CD14-positive monocyte (primary cell): ENCODE measurements at regions not wholly inside any gene's neighbourhood (a gene's known extent, or its start where the extent isn't known, plus 50 kb on each side); places are given as distances from the start of the nearest gene placed in this dataset.
"Not testable (repeated sequence)": the region's sequence is repeated elsewhere in the genome, so short reads cannot be mapped to it uniquely, and the experiment has no call there.

Source experiments
- DNase-seq, 3 donors: peaks; one replicate each; pipeline ENCODE4 v3.0.0-alpha.2; 2011 to 2022
- H2AFZ ChIP-seq: 2 replicates; pipeline ENCODE4 v1.6.0; 2012; ENCODE audit warnings: mild to moderate bottlenecking, low read depth, low read length, inconsistent platforms; ENCODE audit not compliant: insufficient read depth, poor library complexity, severe bottlenecking
- H3K27ac ChIP-seq, 2 donors: 1 replicate in 1 of 2; 2 replicates in 1 of 2; pipeline ENCODE4 v1.5.1; 2012 to 2013; ENCODE audit warnings: low read length in 2 of 2, control low read depth in 1 of 2, inconsistent platforms in 1 of 2, low read depth in 1 of 2, mild to moderate bottlenecking in 1 of 2
- H3K27me3 ChIP-seq, 2 donors: one replicate each; pipeline versions ENCODE4 v1.6.0 to v1.6.1; 2011 to 2013; ENCODE audit warnings: low read length in 2 of 2; ENCODE audit not compliant: control insufficient read depth in 2 of 2, insufficient read depth in 2 of 2
- H3K36me3 ChIP-seq, 2 donors: replicated peaks in 1 of 2; 1 replicate in 1 of 2; 2 replicates in 1 of 2; pipeline versions ENCODE4 v1.5.1 to v1.6.1; 2012 to 2013; ENCODE audit warnings: low read length in 2 of 2, control low read depth in 1 of 2, inconsistent platforms in 1 of 2, mild to moderate bottlenecking in 1 of 2; ENCODE audit not compliant: insufficient read depth in 2 of 2, control insufficient read depth in 1 of 2
- H3K4me1 ChIP-seq, 2 donors: 1 replicate in 1 of 2; 2 replicates in 1 of 2; pipeline versions ENCODE4 v1.5.1 to v1.6.1; 2012 to 2013; ENCODE audit warnings: low read length in 2 of 2, control low read depth in 1 of 2, inconsistent platforms in 1 of 2, mild to moderate bottlenecking in 1 of 2, moderate library complexity in 1 of 2; ENCODE audit not compliant: insufficient read depth in 2 of 2, control insufficient read depth in 1 of 2
- H3K4me2 ChIP-seq: replicated peaks from 2 replicates; pipeline ENCODE3; 2012; ENCODE audit warnings: low read length, moderate library complexity, mild to moderate bottlenecking; ENCODE audit not compliant: poor library complexity, severe bottlenecking; ENCODE audit errors: extremely low read depth
- H3K4me3 ChIP-seq, 3 experiments: fragments of 200-600 bp in 1 of 3; sonication (generic) in 1 of 3; replicated peaks in 1 of 3; 1 replicate in 2 of 3; 2 replicates in 1 of 3; pipeline ENCODE4 v1.5.1; 2011 to 2013; ENCODE audit warnings: low read length in 3 of 3, mild to moderate bottlenecking in 3 of 3, control low read depth in 2 of 3, low read depth in 2 of 3, inconsistent platforms in 1 of 3, moderate library complexity in 1 of 3
- H3K79me2 ChIP-seq: 2 replicates; pipeline ENCODE4 v1.6.0; 2012; ENCODE audit warnings: mild to moderate bottlenecking, control low read depth, inconsistent platforms, low read length, moderate library complexity; ENCODE audit not compliant: insufficient read depth
- H3K9ac ChIP-seq: 2 replicates; pipeline ENCODE4 v1.6.0; 2017; ENCODE audit warnings: low read length, mild to moderate bottlenecking; ENCODE audit not compliant: insufficient read depth, poor library complexity, severe bottlenecking
- H3K9me3 ChIP-seq, 2 donors: replicated peaks in 1 of 2; 1 replicate in 1 of 2; 2 replicates in 1 of 2; pipeline versions ENCODE4 v1.5.1 to v1.6.1; 2012 to 2013; ENCODE audit warnings: low read length in 2 of 2, control low read depth in 1 of 2; ENCODE audit not compliant: control insufficient read depth in 1 of 2, insufficient read depth in 1 of 2
- H4K20me1 ChIP-seq: 2 replicates; pipeline ENCODE4 v1.6.0; 2012; ENCODE audit warnings: mild to moderate bottlenecking, low read length, control low read depth, moderate library complexity; ENCODE audit not compliant: insufficient read depth
- H3K27ac Mint-ChIP-seq, 7 donors: one replicate each; pipeline ENCODE4 v1.8.0; 2020; ENCODE audit warnings: mild to moderate bottlenecking in 7 of 7, mixed read lengths in 7 of 7, moderate library complexity in 6 of 7, inconsistent platforms in 2 of 7
- H3K27me3 Mint-ChIP-seq, 3 donors: one replicate each; pipeline ENCODE4 v1.8.0; 2021 to 2022; ENCODE audit warnings: low read depth in 3 of 3, mild to moderate bottlenecking in 3 of 3, mixed read lengths in 3 of 3, moderate library complexity in 3 of 3, inconsistent platforms in 1 of 3
- H3K36me3 Mint-ChIP-seq, 2 donors: one replicate each; pipeline ENCODE4 v1.8.0; 2020; ENCODE audit warnings: mixed read lengths in 2 of 2, inconsistent platforms in 1 of 2, mild to moderate bottlenecking in 1 of 2
- H3K4me1 Mint-ChIP-seq: one replicate; pipeline ENCODE4 v1.8.0; 2020; ENCODE audit warnings: mild to moderate bottlenecking, mixed read lengths
- H3K4me3 Mint-ChIP-seq, 2 donors: one replicate each; pipeline ENCODE4 v1.8.0; 2020; ENCODE audit warnings: mild to moderate bottlenecking in 2 of 2, mixed read lengths in 2 of 2, moderate library complexity in 1 of 2
- H3K9me3 Mint-ChIP-seq, 7 donors: one replicate each; pipeline ENCODE4 v1.8.0; 2020 to 2022; ENCODE audit warnings: mixed read lengths in 7 of 7, mild to moderate bottlenecking in 6 of 7, moderate library complexity in 6 of 7, inconsistent platforms in 2 of 7
- WGBS: methylation state at CpG from one replicate; pipeline ENCODE4 v1.1.5; 2013; ENCODE audit warnings: missing lambda C conversion rate; ENCODE audit not compliant: insufficient coverage; 5-methylcytosine and 5-hydroxymethylcytosine counted together
- intact Hi-C, 2 donors: fragments of 100-400 bp; cut with micrococcal nuclease; formaldehyde crosslinking; loops; one replicate each; pipeline versions ENCODE4 v1.15.0 to v1.15.1; 2023
- TF ChIP-seq, protein P1 (sequence below): fragments of 200-600 bp; IDR thresholded peaks from one replicate; pipeline ENCODE4 v1.8.0; 2022; ENCODE audit warnings: antibody characterized with exemption, mild to moderate bottlenecking

DNA sequence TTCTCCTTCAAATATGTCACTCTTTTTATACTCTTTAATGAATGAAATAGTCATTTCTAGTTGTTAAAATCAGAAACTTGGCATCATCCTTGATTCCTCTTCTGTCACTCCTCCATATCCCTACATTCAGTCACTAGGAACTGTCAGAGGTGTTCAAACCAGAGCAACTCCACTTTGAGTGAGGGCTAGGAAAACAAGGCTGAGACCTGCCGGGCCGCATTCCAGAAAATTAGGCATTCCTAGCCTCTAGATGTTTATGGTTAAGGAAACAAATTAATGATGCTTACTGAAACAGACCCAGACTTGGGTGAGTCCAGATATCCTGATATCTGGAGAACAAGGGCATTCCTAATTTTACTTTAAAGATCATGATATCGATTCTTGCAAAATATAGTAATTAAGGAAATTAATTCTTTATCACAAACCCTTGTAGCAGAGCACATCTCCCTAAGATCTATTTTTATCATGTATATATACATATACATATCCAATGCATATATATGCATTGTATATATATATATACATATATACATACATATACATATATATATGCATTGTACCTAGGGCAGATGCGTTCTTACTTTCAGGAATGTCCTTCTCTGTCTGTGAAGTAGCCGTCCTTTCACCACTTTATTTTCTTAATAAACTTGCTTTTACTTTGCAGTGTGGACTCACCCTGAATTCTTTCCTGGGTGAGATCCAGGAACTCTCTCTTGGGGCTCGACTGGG, 98.4 kb upstream of the GC start:
- Histone ChIP-seq H3K4me3 (no peak overlapping the region), H3K27ac (no peak overlapping the region), H3K27me3 (no peaks in the 10 kb centered on the region), H4K20me1 (no peaks in the 10 kb centered on the region), H3K9ac (no peak overlapping the region), H3K36me3 (no peaks in the 10 kb centered on the region), H2AFZ (no peak overlapping the region), H3K4me2 (no peak overlapping the region), H3K9me3 (peaks cover 0 to 3% of the 10 kb centered on the region in 2 donors), H3K4me1 (no peaks in the 10 kb centered on the region), H3K79me2 (no peaks in the 10 kb centered on the region)
- no peak overlapping the region for H3K4me3 Mint-ChIP-seq
- H3K27me3 Mint-ChIP-seq, result no peaks in the 10 kb centered on the region
- TF ChIP-seq, protein P1, sequence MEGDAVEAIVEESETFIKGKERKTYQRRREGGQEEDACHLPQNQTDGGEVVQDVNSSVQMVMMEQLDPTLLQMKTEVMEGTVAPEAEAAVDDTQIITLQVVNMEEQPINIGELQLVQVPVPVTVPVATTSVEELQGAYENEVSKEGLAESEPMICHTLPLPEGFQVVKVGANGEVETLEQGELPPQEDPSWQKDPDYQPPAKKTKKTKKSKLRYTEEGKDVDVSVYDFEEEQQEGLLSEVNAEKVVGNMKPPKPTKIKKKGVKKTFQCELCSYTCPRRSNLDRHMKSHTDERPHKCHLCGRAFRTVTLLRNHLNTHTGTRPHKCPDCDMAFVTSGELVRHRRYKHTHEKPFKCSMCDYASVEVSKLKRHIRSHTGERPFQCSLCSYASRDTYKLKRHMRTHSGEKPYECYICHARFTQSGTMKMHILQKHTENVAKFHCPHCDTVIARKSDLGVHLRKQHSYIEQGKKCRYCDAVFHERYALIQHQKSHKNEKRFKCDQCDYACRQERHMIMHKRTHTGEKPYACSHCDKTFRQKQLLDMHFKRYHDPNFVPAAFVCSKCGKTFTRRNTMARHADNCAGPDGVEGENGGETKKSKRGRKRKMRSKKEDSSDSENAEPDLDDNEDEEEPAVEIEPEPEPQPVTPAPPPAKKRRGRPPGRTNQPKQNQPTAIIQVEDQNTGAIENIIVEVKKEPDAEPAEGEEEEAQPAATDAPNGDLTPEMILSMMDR, result no peak
- no peaks in the 10 kb centered on the region for H3K4me1 Mint-ChIP-seq
- DNase-seq, result no peak
- H3K36me3 Mint-ChIP-seq, result no peaks in the 10 kb centered on the region
- H3K9me3 Mint-ChIP-seq, result peaks cover 0 to 17% (median 4%) of the 10 kb centered on the region in 7 donors
- 75% methylated on average over 1 of the region's 6 CpGs for WGBS
- no peak overlapping the region for H3K27ac Mint-ChIP-seq
- intact Hi-C loops, result no loop called here

DNA sequence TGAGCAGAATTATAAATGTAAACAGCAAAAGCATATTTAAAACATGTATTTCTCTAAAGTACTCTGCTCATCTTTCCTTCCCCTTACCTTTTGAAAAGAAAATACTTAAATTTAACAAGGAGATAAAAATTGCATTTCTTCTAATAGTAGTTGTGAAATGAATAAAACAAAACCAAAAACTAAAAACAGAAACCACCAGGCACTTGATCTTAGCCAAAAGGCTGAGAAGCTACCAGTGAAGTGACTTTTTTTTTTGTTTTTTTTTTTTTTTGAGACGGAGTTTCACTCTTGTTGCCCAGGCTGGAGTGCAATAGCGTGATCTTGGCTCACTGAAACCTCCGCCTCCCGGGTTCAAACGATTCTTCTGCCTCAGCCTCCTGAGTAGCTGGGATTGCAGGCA, 116.5 kb upstream of the GC start:
- H3K4me2 ChIP-seq, H2AFZ ChIP-seq, H3K36me3 ChIP-seq, DNase-seq, H3K27ac Mint-ChIP-seq, H3K9me3 Mint-ChIP-seq, H3K27me3 Mint-ChIP-seq, H3K27me3 ChIP-seq, H3K4me1 ChIP-seq, H3K79me2 ChIP-seq, H4K20me1 ChIP-seq, H3K27ac ChIP-seq, intact Hi-C loops, H3K4me3 ChIP-seq, H3K9ac ChIP-seq, H3K4me1 Mint-ChIP-seq, H3K9me3 ChIP-seq, H3K36me3 Mint-ChIP-seq, H3K4me3 Mint-ChIP-seq: not testable (repeated sequence)
- 93% methylated on average over 5 of the region's 5 CpGs for WGBS

DNA sequence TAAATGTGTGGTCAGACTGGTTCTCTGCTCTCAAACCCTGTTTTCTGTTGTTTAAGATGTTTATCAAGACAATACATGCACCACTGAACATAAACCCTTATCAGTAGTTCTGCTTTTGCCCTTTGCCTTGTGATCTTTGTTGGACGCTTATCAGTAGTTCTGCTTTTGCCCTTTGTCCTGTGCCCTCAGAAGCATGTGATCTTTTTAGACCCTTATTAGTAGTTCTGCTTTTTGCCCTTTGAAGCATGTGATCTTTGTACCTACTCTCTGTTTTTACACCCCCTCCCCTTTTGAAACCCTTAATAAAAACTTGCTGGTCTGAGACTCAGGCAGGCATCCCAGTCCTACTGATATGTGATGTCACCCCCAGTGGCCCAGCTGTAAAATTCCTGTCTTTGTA, 121.7 kb upstream of the GC start:
- H4K20me1 ChIP-seq, H3K79me2 ChIP-seq, H3K9ac ChIP-seq, H3K27ac ChIP-seq, H3K4me2 ChIP-seq, H2AFZ ChIP-seq, H3K36me3 Mint-ChIP-seq, H3K36me3 ChIP-seq, H3K4me3 ChIP-seq, H3K27ac Mint-ChIP-seq, DNase-seq, H3K4me1 ChIP-seq, H3K27me3 Mint-ChIP-seq, H3K4me3 Mint-ChIP-seq, H3K4me1 Mint-ChIP-seq, H3K27me3 ChIP-seq, intact Hi-C loops: not testable (repeated sequence)
- H3K9me3 ChIP-seq, result peaks cover 8 to 10% of the 10 kb centered on the region in 2 donors
- H3K9me3 Mint-ChIP-seq, result peaks cover 7 to 14% (median 9%) of the 10 kb centered on the region in 7 donors
- WGBS, result 86% methylated on average over 1 of the region's 1 CpG
